SK-N-MC (cell line): ENCODE measurements at regions not wholly inside any gene's neighbourhood (a gene's known extent, or its start where the extent isn't known, plus 50 kb on each side); places are given as distances from the start of the nearest gene placed in this dataset.

Experiments
- EZH2 ChIP-seq: fragments of 200-600 bp; sonication (generic); IDR thresholded peaks from one replicate; pipeline ENCODE4 v1.6.1; 2017; ENCODE audit warnings: antibody characterized with exemption
- POLR2AphosphoS5 ChIP-seq: IDR thresholded peaks from 2 replicates; pipeline ENCODE4 v1.6.1; 2012; ENCODE audit warnings: mild to moderate bottlenecking, low read depth, low read length, borderline replicate concordance

GRCh38 chr2:121129692-121130091, 155.3 kb downstream of the TFCP2L1 start:
- TF ChIP-seq POLR2AphosphoS5, result no peak
- TF ChIP-seq EZH2, result no peak
